ENCODE measurements at regions not wholly inside any gene's neighbourhood (a gene's known extent, or its start where the extent isn't known, plus 50 kb on each side); places are given as distances from the start of the nearest gene placed in this dataset.

GRCh38 chr13:52931539-52932431, 83.3 kb upstream of the PCDH8 start:
- no peak for DNase-seq (ENCODE audit: low read depth in 2 of 3, low spot score in 2 of 3)

- no peak for DNase-seq (ENCODE audit: low read depth in 2 of 3, low spot score in 2 of 3)
Measured at GRCh38 chr13:52931131-52931530, 82.7 kb upstream of the PCDH8 start.

DNA sequence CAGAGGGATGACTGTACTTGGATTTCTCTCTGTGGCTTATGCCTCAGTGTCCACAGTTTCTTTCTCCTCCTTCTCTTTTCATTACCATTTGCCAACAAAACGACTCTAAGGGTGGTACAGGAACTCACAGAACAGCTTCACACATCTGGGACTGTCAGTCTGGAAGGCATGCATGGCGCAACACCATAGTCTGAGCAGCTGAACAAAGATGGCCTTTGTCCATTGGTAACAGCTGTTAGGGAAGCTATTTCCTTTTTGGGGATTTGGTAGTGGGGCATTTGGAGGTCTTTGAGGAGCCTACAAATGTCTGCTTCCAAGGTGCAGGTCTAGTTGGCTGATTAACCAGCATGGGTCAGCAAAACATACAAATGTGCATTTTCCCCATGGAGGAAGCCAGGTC, 81.4 kb upstream of the PCDH8 start:
- no peak for DNase-seq (ENCODE audit: low read depth in 2 of 3, low spot score in 2 of 3)

DNA sequence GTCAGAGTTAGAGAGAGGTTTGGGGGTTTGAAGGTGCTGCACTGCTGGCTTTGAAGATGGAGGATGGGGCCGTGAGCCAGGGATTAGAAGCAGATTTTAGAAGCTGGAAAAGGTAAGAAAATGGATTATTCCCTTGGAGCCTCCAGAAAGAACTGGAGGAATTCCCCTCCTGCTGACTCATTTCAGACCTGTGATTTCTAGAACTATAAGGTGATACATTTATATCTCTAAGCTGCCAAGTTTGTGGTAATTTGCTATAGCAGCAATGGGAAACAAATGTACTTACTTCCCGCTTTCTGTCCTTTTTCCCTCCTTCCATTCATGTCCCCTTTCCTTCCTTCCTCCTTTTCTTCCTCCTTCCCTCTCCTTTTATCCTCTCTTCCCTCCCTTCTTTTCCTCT, 78.5 kb upstream of the PCDH8 start:
- no peak for DNase-seq (ENCODE audit: low read depth in 2 of 3, low spot score in 2 of 3)

GRCh38 chr13:52925775-52926285, 77.4 kb upstream of the PCDH8 start:
- DNase-seq (ENCODE audit: low read depth in 2 of 3, low spot score in 2 of 3), result no peak

GRCh38 chr13:52925251-52925650, 76.8 kb upstream of the PCDH8 start:
- no peak for DNase-seq (ENCODE audit: low read depth in 2 of 3, low spot score in 2 of 3)

DNA sequence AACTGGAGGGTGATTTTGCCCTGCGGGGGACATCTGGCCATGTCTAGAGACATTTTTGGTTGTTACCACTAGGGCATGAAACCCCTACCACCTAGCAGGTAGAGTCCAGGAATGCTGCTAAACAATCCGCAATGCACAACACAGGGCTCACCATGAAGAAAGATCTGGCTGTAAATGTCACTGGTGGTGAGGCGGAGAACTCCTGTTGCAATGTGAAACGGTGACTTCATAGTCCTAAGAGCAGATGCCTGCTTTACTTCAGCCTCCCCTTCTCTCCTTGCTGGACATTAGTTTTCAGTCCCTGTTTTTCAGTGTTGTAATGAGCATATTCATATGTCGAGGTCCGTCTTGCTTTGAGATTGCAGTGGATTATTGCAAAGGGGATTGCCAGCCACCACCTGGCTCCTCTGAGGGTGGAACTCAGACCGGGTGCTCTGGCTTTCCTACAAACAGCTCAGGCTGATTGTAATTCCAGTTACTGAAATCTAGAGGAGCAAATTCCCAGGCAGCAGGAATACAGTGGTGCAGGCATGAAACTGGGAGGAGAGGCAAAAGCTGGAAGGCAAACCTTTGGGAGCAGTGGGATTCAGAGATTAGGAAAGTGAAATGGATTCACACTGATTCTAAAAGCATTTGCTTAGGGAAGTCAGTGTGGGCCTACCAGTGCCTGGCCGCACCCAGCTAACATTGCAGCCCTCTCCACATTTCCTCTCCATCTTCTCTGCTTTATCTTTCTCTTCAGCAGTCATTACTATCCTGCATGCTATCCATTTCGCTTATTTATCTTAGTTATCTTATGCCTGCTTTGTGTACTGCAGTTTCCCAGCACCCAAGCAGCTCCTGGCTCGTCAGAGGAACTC, 76.1 kb upstream of the PCDH8 start:
- no peak for DNase-seq (ENCODE audit: low read depth in 2 of 3, low spot score in 2 of 3)

DNA sequence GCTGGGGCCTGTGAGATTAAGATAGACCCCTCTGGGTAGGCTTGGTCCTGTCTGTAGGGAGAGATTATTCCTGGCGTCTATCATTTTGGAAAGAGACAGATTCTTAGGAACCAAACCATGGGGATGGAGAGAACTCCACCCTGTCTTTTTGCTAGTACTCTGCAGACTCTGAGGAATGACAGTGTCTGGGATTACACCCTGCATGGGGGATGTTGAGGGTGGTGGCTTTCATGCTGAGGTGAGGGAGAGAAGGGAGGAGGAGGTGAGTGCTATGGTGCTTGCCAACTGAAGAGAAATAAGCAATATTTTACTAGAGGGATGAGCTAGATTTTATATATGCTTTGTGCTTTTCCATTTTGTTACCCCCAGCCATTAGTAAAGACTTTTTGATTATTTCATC, 74.5 kb upstream of the PCDH8 start:
- DNase-seq (ENCODE audit: low read depth in 2 of 3, low spot score in 2 of 3), result no peak

DNA sequence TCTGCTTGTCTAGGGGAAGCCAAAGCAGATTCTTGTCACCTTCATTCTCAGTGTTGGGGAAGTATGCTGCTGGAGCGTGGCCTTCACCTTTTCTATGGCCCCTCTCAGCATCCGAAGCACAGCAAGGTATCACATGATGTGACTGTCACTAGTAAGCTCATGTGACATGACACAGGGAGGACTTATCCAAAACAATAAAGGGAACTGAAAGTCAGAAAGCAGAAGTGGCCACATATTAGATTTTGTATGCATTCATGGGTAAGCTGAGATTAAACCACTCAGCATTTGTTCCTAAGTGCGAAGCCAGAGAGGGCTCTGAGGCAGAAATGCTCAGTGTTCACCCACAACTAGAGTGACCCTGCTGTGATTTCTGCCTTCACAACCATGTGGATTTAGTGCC, 72.8 kb upstream of the PCDH8 start:
- DNase-seq (ENCODE audit: low read depth in 2 of 3, low spot score in 2 of 3), result peak in 2 of 3 donors; percentile 31 to 65

- no peak for DNase-seq (ENCODE audit: low read depth in 2 of 3, low spot score in 2 of 3)
Measured at GRCh38 chr13:52916486-52916990, 68.1 kb upstream of the PCDH8 start.

GRCh38 chr13:52911340-52911739, 62.9 kb upstream of the PCDH8 start:
- no peak for DNase-seq (ENCODE audit: low read depth in 2 of 3, low spot score in 2 of 3)

DNA sequence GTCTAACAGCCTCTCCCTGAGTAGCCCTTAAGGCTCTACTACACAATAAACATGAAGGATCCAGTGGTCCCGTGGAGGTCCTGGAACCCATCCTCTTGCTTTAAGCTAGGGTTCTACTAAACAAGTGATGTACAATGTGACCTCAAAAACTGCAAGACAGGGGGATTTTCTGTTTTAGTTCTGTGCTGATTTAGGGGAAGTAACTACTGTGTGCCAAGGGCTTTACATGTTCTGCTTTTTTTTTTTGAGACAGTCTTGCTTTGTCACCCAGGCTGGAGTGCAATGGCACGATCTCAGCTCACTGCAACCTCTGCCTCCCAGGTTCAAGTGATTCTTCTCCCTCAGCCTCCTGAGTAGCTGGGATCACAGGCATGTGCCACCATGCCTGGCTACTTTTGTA, 61.9 kb upstream of the PCDH8 start:
- DNase-seq (ENCODE audit: low read depth in 2 of 3, low spot score in 2 of 3), result peak in 2 of 3 donors; percentile 22 to 65

GRCh38 chr13:52906122-52906903, 57.9 kb upstream of the PCDH8 start:
- no peak for DNase-seq (ENCODE audit: low read depth in 2 of 3, low spot score in 2 of 3)

DNA sequence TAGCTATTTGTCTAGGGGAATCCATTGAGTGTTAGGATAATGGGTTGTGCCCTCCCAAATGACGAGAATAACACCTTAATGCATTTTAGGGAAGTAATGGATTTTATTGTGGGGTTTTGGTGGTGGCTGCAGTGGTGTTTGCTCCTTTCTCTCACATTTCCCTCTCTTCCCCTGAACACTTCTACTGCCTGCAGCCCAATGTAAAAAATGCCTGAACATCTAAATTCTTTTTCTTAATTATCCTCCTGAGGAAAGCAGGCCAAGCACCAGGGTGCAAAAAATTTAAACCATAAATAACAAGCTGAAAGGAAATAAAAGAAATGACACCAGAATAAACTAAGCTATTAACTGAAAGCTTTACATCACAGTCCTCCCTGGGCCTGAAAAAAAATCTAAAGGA, 57.3 kb upstream of the PCDH8 start:
- DNase-seq (ENCODE audit: low read depth in 2 of 3, low spot score in 2 of 3), result no peak

DNA sequence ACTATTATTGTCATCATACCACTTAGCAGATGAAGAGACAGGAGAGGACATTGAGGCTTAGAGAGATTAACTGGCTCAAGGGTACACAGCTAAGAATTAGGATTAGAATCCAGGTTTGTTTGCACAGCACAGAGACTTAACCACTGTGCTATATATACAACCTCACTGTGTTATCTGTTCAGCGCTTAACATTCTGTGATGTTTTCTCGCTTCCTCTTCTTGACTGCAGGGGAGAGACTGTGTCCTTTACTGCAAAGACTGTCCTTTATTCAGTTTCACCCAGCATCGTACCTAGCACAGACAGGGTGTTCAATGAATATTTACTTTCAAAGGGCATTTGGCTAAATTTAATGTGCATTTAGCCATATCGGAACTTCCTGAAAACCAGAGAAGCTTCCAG, 54.9 kb upstream of the PCDH8 start:
- no peak for DNase-seq (ENCODE audit: low read depth in 2 of 3, low spot score in 2 of 3)

- DNase-seq (ENCODE audit: low read depth in 2 of 3, low spot score in 2 of 3), result no peak
Measured at GRCh38 chr13:52899206-52899605, 50.8 kb upstream of the PCDH8 start.
